GM21786 (cell line): ENCODE measurements at regions not wholly inside any gene's neighbourhood (a gene's known extent, or its start where the extent isn't known, plus 50 kb on each side); places are given as distances from the start of the nearest gene placed in this dataset.

Experiments used
- ATAC-seq: cut with Tn5 transposase; IDR thresholded peaks from one replicate; pipeline ENCODE4 v1.9.1; 2021; ENCODE audit not compliant: unreplicated experiment

GRCh38 chr2:58521803-58522554 is 280.9 kb upstream of the FANCL start:
- no peak for ATAC-seq

- ATAC-seq, result no peak
Observed at GRCh38 chr2:58520903-58521302, 279.8 kb upstream of the FANCL start.

GRCh38 chr2:58517881-58518280 is 276.8 kb upstream of the FANCL start:
- no peak for ATAC-seq

- ATAC-seq, result no peak
Observed at GRCh38 chr2:58516695-58517094, 275.6 kb upstream of the FANCL start.

GRCh38 chr2:58515827-58516573 is 274.9 kb upstream of the FANCL start:
- no peak for ATAC-seq

- ATAC-seq, result no peak
Observed at GRCh38 chr2:58514252-58514651, 273.1 kb upstream of the FANCL start.

GRCh38 chr2:58512878-58513277 is 271.8 kb upstream of the FANCL start:
- no peak for ATAC-seq

- ATAC-seq, result no peak
Observed at GRCh38 chr2:58508006-58508405, 266.9 kb upstream of the FANCL start.

GRCh38 chr2:58503918-58504317 is 262.8 kb upstream of the FANCL start:
- ATAC-seq, result no peak

GRCh38 chr2:58502931-58503330 is 261.8 kb upstream of the FANCL start:
- ATAC-seq, result no peak

GRCh38 chr2:58501371-58502160 is 260.4 kb upstream of the FANCL start:
- no peak for ATAC-seq

- ATAC-seq, result no peak
Observed at GRCh38 chr2:58497168-58497567, 256.0 kb upstream of the FANCL start.

- no peak for ATAC-seq
Observed at GRCh38 chr2:58495806-58496205, 254.7 kb upstream of the FANCL start.

GRCh38 chr2:58494071-58494501 is 253.0 kb upstream of the FANCL start:
- no peak for ATAC-seq

GRCh38 chr2:58484629-58485028 is 243.5 kb upstream of the FANCL start:
- no peak for ATAC-seq

- ATAC-seq, result no peak
Observed at GRCh38 chr2:58484221-58484620, 243.1 kb upstream of the FANCL start.

- no peak for ATAC-seq
Observed at GRCh38 chr2:58483307-58483706, 242.2 kb upstream of the FANCL start.

- no peak for ATAC-seq
Observed at GRCh38 chr2:58481670-58482069, 240.5 kb upstream of the FANCL start.

GRCh38 chr2:58480141-58480540 is 239.0 kb upstream of the FANCL start:
- ATAC-seq, result no peak

GRCh38 chr2:58479535-58480140 is 238.5 kb upstream of the FANCL start:
- no peak for ATAC-seq

GRCh38 chr2:58476556-58476955 is 235.4 kb upstream of the FANCL start:
- no peak for ATAC-seq
